NCI-H187 treated with DMSO at 0.1 percent for 48 hours (cell line): ENCODE measurements at regions not wholly inside any gene's neighbourhood (a gene's known extent, or its start where the extent isn't known, plus 50 kb on each side); places are given as distances from the start of the nearest gene placed in this dataset.
"Not testable (repeated sequence)": the region's sequence is repeated elsewhere in the genome, so short reads cannot be mapped to it uniquely, and the experiment has no call there.

Experiments
- DNase-seq: peaks from one replicate; lab custom pipeline; 2025; lab: John Stamatoyannopoulos, UW

DNA sequence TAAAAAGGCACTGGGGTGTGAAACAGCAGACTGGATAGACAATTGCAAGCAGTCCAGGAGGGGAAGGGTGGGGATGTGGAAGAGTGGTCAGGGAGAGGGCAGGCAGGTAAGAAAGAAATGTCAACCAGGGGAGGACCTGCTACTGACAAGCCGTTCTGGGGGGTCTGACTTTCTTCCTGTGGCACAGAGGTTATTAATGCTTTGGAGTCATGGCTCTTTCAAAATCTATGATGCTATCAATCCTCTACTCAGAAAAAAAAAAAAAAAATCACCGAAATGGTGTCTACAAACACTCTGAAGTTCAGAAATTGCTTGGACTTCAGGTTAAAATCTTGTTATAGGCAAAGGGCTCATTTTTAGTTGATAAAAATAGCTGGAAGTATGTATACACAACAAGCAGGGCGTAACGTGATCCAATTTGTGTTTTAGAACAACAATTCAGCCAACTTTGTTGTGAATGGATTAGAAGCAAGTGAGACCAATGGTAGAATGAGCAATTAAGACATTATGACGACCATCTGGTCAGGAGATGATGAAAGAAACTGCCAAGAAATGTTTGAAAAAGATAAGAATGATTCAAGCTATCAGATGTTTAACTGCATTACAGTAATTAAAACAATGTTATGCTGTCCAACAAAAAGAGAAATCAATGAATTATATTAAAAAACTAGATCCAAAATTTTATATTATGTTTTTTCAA lies 255.2 kb downstream of the DEPDC1B start:
- no peak for DNase-seq

DNA sequence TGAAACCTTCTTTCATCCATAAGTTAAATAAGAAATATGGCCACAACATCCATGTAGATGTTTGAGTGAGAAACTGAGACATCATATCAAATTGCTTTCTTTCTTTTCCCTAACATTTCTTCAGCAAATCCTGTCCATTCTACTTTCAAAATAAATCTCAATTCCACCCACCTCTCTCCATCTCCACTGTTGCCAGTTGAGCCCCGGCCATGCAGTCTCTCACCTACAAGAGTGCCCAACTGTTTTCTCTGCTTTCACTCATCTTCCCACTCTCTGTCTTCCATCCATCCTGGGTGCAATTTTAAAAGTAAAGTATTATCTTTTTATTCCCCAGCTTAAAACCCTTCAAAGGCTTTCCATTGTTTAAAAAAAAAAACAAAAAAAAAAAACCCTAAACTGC lies 260.4 kb downstream of the DEPDC1B start:
- no peak for DNase-seq

- DNase-seq: no peak
Observed at GRCh38 chr5:60437308-60437707, 262.7 kb downstream of the DEPDC1B start.

GRCh38 chr5:60436518-60436917 lies 263.4 kb downstream of the DEPDC1B start:
- no peak for DNase-seq

- no peak for DNase-seq
Observed at GRCh38 chr5:60435808-60436207, 264.2 kb downstream of the DEPDC1B start.

DNA sequence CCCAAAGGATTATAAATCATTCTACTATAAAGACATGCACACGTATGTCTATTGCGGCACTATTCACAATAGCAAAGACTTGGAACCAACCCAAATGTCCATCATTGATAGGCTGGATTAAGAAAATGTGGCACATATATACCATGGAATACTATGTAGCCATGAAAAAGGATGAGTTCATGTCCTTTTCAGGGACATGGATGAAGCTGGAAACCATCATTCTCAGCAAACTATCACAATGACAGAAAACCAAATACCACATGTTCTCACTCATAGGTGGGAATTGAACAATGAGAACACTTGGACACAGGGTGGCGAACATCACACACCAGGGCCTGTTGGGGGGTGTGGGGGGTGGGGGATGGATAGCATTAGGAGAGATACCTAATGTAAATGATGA lies 273.8 kb downstream of the DEPDC1B start:
- DNase-seq: not testable (repeated sequence)

GRCh38 chr5:60420773-60421172 lies 279.2 kb downstream of the DEPDC1B start:
- not testable (repeated sequence) for DNase-seq

DNA sequence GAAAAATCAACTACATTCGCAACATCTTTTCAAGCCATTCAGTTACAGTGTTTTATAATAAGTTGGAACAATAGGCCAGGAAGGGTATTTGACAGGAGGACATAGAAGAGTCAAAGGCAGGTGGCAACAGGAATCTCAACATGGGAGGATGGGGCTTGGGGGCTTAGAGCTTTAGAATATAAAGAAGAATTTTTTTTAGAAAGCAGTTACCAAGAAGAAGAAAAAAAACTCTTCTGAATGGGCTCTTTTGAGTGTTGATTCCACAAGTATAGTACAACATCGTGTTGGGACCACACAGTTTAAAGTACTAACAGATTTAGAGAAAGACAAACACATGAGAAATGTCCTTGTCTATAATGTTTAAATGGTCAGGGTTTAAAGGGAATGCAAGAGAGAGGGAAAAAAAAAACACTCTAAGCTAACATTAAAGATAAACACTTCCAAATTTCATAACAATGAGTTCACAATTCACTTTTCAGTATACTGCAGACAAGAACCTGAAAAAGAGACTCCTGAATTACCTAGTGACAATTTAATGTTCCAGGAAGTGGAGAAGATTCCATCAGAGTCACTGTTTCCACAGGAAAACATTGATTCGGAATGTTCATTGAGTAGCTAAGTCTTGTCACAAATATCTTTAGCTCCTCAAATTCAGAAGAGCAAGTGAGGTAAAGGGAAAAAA lies 282.3 kb downstream of the DEPDC1B start:
- DNase-seq: no peak

DNA sequence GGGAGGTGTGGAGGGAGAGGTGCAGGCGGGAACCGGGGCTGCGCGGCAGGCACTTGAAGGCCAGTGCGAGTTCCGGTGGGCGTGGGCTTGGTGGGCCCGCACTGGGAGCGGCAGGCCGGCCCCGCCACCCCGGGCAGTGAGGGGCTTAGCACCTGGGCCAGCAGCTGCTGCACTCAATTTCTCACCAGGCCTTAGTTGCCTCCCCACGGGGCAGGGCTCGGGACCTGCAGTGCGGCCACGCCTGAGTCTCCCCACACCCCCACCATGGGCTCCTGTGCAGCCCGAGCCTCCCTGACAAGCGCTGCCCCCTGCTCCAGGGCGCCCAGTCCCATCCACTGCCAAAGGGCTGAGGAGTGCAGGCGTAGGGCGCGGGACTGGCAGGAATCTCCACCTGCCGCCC lies 284.5 kb downstream of the DEPDC1B start:
- no peak for DNase-seq

- DNase-seq: no peak
Observed at GRCh38 chr5:60410427-60410826, 289.5 kb downstream of the DEPDC1B start.

DNA sequence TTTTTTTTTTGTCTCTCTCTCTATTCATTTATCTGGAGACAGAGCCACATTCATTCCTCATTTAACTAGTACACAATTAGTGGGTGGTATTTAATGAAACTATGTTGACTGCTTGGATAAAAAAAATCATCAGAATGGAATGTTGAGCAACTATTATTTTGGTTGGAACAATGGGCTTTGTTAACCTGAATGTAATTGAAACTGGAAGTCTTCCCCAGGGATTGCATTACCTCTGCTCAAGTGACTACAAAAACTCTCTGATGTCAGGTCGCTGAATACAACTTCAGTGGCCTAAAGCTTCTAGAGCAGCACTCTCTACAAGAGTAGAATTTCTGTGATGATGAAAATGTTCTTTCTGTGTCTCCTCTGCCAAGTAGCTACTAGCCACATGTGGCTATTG lies 295.8 kb downstream of the DEPDC1B start:
- no peak for DNase-seq

- no peak for DNase-seq
Observed at GRCh38 chr5:60403343-60404006, 296.5 kb downstream of the DEPDC1B start.

- DNase-seq: no peak
Observed at GRCh38 chr5:60402161-60402785, 297.7 kb downstream of the DEPDC1B start.

- no peak for DNase-seq
Observed at GRCh38 chr5:60401526-60401925, 298.4 kb downstream of the DEPDC1B start.

DNA sequence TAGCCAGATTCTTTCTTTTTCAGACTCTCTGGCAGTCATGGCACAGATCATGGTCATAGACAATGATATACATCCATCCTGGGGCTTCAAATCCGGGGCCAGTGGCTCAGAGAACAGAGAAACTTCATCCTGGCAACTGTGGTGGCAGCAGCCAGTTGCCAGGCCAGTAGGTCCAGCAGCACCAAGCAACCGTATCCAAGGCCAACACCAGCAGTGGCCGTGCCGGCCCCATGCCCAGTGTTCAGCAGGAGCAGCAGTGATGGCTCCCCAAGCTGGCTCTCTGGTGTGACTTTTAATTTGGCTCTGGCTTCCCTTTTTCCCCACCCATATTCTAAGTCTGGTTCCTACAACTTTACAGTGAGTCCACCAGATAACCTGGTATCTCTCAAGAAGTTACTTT lies 300.5 kb downstream of the DEPDC1B start:
- no peak for DNase-seq

DNA sequence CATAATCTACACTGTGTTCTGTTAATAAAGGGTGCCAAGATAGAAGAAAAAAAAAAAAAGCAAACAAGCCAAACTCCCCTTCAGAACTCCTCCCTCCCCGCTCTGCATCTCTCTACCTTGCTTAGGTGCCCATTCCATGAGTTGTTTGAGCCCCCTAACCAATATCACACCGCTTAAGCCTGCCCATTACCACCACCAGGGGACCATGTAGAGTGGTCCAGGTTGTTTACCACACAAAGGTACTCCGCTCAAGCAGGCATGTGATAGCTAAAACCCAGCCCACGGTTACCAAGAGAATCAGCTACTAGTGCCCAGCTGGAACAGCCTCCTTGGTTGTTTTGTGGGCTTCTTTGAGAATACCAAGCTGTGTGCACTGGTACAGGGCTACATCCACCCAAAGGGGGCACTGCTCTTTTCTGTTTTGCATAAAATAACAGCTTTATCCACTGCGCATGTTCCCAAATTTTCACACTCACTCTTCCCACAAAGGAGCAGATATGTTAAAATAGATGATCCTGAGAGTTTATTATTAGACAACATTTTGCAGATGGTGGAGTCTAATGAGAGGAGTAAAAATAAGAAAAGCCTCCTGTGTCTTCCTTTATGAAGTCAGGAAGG lies 304.1 kb downstream of the DEPDC1B start:
- no peak for DNase-seq

DNA sequence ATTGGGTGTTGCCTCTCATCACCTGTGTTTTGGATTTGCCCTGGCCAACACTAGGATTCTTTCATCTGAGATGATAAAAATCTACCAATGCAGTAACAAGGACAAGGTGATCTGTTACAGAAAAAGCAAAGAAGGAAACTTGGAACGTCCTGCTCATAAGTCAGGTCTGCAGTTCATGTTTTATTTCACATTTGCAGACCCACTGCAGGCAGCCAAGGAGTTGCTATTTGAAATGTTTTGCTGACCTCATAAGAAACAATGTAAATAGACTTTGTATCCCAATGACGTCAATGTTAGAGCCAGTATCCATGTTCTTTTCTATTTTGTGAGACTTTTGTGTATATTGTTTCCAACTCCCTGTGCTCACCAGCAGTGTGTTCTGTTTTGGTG lies 312.9 kb downstream of the DEPDC1B start:
- DNase-seq: no peak

- DNase-seq: no peak
Observed at GRCh38 chr5:60386436-60387050, 313.4 kb downstream of the DEPDC1B start.

DNA sequence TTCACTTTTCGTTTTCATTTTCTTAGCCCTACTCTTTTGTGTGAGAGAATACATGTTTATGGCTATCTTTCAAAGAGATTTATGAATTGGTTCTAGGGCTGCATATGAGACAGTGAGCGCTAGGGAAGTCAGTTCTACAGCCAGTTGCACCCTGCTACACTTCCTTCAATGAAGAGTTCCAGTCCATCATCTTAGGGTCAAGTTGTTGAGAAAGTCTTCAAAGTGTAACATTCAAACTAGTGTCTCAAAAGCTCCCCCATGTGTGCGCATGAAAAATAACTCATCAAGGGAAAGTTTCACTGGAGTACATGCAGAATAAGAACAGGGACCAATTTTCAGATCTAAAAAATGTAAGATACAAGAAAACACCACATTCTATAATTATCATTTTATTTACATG lies 317.2 kb downstream of the DEPDC1B start:
- DNase-seq: no peak

- no peak for DNase-seq
Observed at GRCh38 chr5:60379907-60380306, 320.1 kb downstream of the DEPDC1B start.

DNA sequence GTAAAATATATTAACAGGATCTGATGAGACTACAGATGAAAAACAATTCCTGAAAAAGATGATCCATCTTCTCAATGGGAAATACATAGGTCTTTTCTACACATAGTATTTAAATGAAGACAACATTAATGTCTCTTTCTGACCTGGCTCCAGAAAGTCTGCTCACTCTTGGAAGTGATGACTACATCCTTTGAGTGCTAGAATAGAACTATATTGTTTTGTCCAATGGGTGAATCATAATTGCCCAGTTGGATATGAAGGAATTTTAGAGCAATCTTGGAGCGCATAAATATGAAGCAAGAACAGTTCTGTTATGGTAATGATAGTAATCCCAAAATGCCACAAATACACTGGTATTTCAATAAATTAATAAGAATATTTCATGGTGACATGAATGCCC lies 322.1 kb downstream of the DEPDC1B start:
- DNase-seq: no peak

DNA sequence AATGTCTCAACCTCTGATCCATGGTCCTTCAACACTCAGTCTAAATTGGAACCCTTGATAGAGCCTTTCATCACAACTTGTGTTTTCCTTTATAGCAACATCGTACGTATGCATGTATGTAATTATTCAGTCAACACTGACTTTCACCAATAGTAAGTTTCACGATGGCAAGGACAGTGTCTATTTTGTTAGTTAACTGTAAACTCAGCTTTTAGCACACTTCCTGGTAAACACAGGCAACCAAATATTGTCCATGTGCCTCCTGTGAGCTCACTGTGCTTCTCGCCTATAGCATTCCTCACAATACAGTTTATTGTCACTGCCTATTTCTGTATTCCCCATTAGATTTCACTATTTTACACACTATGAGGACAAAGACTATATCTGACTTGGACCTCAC lies 323.1 kb downstream of the DEPDC1B start:
- no peak for DNase-seq
